Astrocyte of the spinal cord (primary cell): ENCODE measurements at regions not wholly inside any gene's neighbourhood (a gene's known extent, or its start where the extent isn't known, plus 50 kb on each side); places are given as distances from the start of the nearest gene placed in this dataset.
"Not testable (repeated sequence)": the region's sequence is repeated elsewhere in the genome, so short reads cannot be mapped to it uniquely, and the experiment has no call there.

ENCODE experiments used
- DNase-seq: peaks from one replicate; pipeline ENCODE4 v3.0.0; 2011; ENCODE audit warnings: low read depth, low spot score
- H3K4me3 ChIP-seq: 2 replicates; pipeline ENCODE4 v1.5.1; 2011; ENCODE audit warnings: low read depth, mild to moderate bottlenecking, low read length, moderate library complexity
- CTCF ChIP-seq: IDR thresholded peaks from 2 replicates; pipeline ENCODE4 v1.5.1; 2012; ENCODE audit warnings: low read depth, mild to moderate bottlenecking, low read length, inconsistent platforms
- in situ Hi-C: cut with HindIII; loops from 2 replicates; pipeline ENCODE4 v1.10.0; 2017; ENCODE audit warnings: low sequenced_read_pairs

DNA sequence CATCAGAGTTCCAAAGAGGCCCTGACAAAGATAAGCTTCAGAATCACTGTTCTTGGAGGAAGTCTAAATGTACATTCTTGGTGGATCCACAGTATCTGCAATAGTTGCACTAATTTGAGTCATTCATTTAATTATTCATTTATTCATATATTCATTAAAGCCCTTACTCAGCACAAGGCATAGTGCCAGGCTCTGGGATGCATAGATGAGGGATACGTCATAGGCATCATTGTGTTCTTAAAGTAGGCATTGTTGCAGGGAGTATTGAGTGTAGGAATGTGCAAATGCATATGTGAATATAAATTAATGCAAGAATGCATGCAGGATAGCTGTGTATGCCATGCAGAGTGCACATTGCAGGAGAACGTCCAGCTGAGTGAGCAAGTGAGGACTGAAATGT lies 100.7 kb downstream of the DRD1 start:
- DNase-seq = peak; percentile 24
- no peak for TF ChIP-seq CTCF
- in situ Hi-C loops = no loop called here
- H3K4me3 ChIP-seq = no peak overlapping the region

GRCh38 chr5:175340180-175340579 lies 103.8 kb downstream of the DRD1 start:
- DNase-seq = no peak
- in situ Hi-C loops = no loop called here
- TF ChIP-seq CTCF = no peak
- H3K4me3 ChIP-seq = no peak overlapping the region

GRCh38 chr5:175337680-175338079 lies 106.3 kb downstream of the DRD1 start:
- no peak for TF ChIP-seq CTCF
- no peak for DNase-seq
- in situ Hi-C loops = no loop called here
- H3K4me3 ChIP-seq = no peak overlapping the region

GRCh38 chr5:175336781-175337180 lies 107.2 kb downstream of the DRD1 start:
- H3K4me3 ChIP-seq = no peak overlapping the region
- no peak for DNase-seq
- TF ChIP-seq CTCF = no peak
- in situ Hi-C loops = no loop called here

GRCh38 chr5:175335691-175336090 lies 108.3 kb downstream of the DRD1 start:
- H3K4me3 ChIP-seq = no peak overlapping the region
- TF ChIP-seq CTCF = no peak
- in situ Hi-C loops = no loop called here
- no peak for DNase-seq

DNA sequence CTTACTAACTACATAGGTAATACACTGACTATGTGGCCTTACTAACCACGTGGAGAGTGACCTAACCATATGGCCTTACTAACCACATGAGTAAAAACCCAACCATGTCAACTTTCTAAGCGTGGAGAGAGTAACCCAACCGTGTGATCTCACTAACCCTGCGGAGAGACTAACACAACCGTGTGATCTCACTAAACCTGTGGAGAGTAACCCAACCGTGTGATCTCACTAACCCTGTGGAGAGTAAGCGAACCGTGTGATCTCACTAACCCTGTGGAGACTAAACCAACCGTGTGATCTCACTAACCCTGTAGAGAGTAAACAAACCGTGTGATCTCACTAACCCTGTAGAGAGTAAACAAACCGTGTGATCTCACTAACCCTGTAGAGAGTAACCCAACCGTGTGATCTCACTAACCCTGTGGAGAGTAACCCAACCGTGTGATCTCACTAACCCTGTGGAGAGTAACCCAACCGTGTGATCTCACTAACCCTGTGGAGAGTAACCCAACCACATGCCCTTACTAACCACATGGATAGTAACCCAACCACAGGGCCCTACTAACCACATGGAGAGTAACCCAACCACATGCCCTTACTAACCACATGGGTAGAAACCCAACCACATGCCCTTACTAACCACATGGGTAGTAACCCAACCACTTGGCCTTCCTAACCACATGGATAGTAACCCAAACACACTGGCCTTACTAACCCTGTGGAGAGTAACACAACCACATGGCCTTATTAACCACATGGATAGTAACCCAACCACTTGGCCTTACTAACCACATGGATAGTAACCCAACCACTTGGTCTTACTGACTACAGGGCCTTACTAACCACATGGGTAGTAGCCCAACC lies 112.6 kb downstream of the DRD1 start:
- DNase-seq, in situ Hi-C loops: not testable (repeated sequence)

GRCh38 chr5:175329976-175330375 lies 114.0 kb downstream of the DRD1 start:
- TF ChIP-seq CTCF = no peak
- in situ Hi-C loops = no loop called here
- no peak for DNase-seq
- no peak overlapping the region for H3K4me3 ChIP-seq

More for the DNA sequence above, 112.6 kb downstream of the DRD1 start:
- not testable (repeated sequence) for H3K4me3 ChIP-seq
